BE2C (cell line): ENCODE measurements at regions not wholly inside any gene's neighbourhood (a gene's known extent, or its start where the extent isn't known, plus 50 kb on each side); places are given as distances from the start of the nearest gene placed in this dataset.
"Not testable (repeated sequence)": the region's sequence is repeated elsewhere in the genome, so short reads cannot be mapped to it uniquely, and the experiment has no call there.

Source experiments
- DNase-seq: peaks from one replicate; pipeline ENCODE4 v3.0.0-alpha.2; 2020
- H3K27me3 ChIP-seq: fragments of 250-450 bp; sonication (Bioruptor Pico); 2 replicates; pipeline ENCODE4 v1.5.1; 2020; ENCODE audit warnings: mild to moderate bottlenecking
- H3K36me3 ChIP-seq: fragments of 250-450 bp; sonication (Bioruptor Pico); 2 replicates; pipeline ENCODE4 v1.5.1; 2020; ENCODE audit warnings: mild to moderate bottlenecking
- H3K4me1 ChIP-seq: fragments of 250-450 bp; sonication (Bioruptor Pico); 2 replicates; pipeline ENCODE4 v1.5.1; 2020
- H3K4me3 ChIP-seq: 2 replicates; pipeline ENCODE4 v1.5.1; 2011; ENCODE audit warnings: low read depth, low read length
- H3K9me3 ChIP-seq: fragments of 250-450 bp; sonication (Bioruptor Pico); 2 replicates; pipeline ENCODE4 v1.5.1; 2020
- TF ChIP-seq, protein P1 (sequence below): IDR thresholded peaks from 2 replicates; pipeline ENCODE4 v1.5.1; 2012; ENCODE audit warnings: mild to moderate bottlenecking, low read depth, low read length

DNA sequence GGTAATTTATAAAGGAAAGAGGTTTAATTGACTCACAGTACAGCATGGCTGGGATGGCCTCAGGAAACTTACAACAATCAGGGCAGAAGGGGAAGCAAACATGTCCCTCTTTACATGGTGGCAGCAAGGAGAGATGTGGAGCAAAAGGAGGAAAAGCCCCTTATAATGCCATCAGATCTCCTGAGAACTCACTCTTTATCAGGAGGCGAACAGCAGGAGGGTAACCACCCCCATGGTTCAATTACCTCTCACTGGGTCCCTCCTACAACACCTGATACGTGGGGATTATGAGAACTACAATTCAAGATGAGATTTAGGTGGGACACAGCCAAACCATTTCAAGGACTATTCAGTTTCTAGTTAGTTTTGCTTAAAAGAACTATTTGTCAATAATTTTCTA lies 453.3 kb downstream of the C12orf50 start:
- TF ChIP-seq, protein P1, sequence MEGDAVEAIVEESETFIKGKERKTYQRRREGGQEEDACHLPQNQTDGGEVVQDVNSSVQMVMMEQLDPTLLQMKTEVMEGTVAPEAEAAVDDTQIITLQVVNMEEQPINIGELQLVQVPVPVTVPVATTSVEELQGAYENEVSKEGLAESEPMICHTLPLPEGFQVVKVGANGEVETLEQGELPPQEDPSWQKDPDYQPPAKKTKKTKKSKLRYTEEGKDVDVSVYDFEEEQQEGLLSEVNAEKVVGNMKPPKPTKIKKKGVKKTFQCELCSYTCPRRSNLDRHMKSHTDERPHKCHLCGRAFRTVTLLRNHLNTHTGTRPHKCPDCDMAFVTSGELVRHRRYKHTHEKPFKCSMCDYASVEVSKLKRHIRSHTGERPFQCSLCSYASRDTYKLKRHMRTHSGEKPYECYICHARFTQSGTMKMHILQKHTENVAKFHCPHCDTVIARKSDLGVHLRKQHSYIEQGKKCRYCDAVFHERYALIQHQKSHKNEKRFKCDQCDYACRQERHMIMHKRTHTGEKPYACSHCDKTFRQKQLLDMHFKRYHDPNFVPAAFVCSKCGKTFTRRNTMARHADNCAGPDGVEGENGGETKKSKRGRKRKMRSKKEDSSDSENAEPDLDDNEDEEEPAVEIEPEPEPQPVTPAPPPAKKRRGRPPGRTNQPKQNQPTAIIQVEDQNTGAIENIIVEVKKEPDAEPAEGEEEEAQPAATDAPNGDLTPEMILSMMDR, result no peak
- no peak for DNase-seq
- Histone ChIP-seq H3K9me3 (no peaks in the 10 kb centered on the region), H3K27me3 (no peaks in the 10 kb centered on the region), H3K4me1 (no peaks in the 10 kb centered on the region), H3K36me3 (no peaks in the 10 kb centered on the region), H3K4me3 (no peak overlapping the region)

DNA sequence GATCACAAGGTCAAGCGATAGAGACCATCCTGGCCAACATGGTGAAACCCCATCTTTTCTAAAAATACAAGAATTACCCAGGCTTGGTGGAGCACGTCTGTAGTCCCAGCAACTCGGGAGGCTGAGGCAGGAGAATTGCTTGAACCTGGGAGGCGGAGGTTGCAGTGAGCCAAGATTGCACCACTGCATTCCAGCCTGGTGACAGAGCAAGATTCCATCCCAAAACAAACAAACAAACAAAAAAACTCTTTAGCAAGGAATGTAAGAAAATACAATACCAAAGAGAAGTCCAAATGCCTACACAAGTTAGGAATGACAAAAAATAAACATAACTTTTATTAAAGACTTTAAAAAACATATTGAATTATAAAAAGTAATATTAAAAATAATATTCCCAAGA lies 462.3 kb downstream of the C12orf50 start:
- not testable (repeated sequence) for H3K4me3 ChIP-seq, DNase-seq, H3K4me1 ChIP-seq

GRCh38 chr12:87556985-87557384 lies 472.2 kb downstream of the C12orf50 start:
- H3K4me3 ChIP-seq, result no peak overlapping the region
- no peaks in the 10 kb centered on the region for H3K4me1 ChIP-seq
- H3K27me3 ChIP-seq, result no peaks in the 10 kb centered on the region
- no peak for DNase-seq
- TF ChIP-seq, protein P1, result no peak
- H3K36me3 ChIP-seq, result no peaks in the 10 kb centered on the region; the same call in 1 of the 2 replicates
- H3K9me3 ChIP-seq, result no peaks in the 10 kb centered on the region

More for the DNA sequence above, 462.3 kb downstream of the C12orf50 start:
- not testable (repeated sequence) for H3K27me3 ChIP-seq, H3K9me3 ChIP-seq, H3K36me3 ChIP-seq

DNA sequence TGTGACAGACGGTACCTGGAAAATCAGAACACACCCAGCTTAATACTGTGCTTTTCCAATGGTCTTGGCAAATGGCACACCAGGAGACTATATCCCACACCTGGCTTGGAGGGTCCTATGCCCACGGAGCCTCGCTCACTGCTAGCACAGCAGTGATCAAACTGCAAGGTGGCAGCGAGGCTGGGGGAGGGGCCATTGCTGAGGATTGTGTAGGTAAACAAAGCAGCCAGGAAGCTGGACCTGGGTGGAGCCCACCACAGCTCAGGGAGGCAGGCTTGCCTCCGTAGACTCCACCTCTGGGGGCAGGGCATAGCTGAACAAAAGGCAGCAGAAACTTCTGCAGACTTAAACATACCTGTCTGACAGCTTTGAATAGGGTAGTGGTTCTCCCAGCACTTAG lies 498.0 kb downstream of the C12orf50 start:
- not testable (repeated sequence) for H3K4me1 ChIP-seq, DNase-seq, H3K4me3 ChIP-seq

GRCh38 chr12:87529413-87529812 lies 499.8 kb downstream of the C12orf50 start:
- Histone ChIP-seq H3K36me3 (no peaks in the 10 kb centered on the region), H3K4me1 (no peaks in the 10 kb centered on the region), H3K27me3 (no peaks in the 10 kb centered on the region), H3K4me3 (no peak overlapping the region), H3K9me3 (no peaks in the 10 kb centered on the region)
- TF ChIP-seq, protein P1, result no peak
- DNase-seq, result no peak

More for the DNA sequence above, 498.0 kb downstream of the C12orf50 start:
- H3K36me3 ChIP-seq, H3K27me3 ChIP-seq, H3K9me3 ChIP-seq: not testable (repeated sequence)

- Histone ChIP-seq H3K4me3 (no peak overlapping the region), H3K4me1 (no peaks in the 10 kb centered on the region), H3K9me3 (no peaks in the 10 kb centered on the region), H3K36me3 (no peaks in the 10 kb centered on the region), H3K27me3 (no peaks in the 10 kb centered on the region)
- TF ChIP-seq, protein P1, result no peak
- DNase-seq, result no peak
Observed at GRCh38 chr12:87520968-87521367, 508.2 kb downstream of the C12orf50 start.

- no peaks in the 10 kb centered on the region for H3K4me1 ChIP-seq
- H3K9me3 ChIP-seq, result no peaks in the 10 kb centered on the region
- H3K27me3 ChIP-seq, result no peaks in the 10 kb centered on the region
- no peaks in the 10 kb centered on the region for H3K36me3 ChIP-seq
- DNase-seq, result no peak
- H3K4me3 ChIP-seq, result no peak overlapping the region
- TF ChIP-seq, protein P1, result no peak
Observed at GRCh38 chr12:87518481-87518880, 510.7 kb downstream of the C12orf50 start.
